ENCODE measurements at regions not wholly inside any gene's neighbourhood (a gene's known extent, or its start where the extent isn't known, plus 50 kb on each side); places are given as distances from the start of the nearest gene placed in this dataset.

DNA sequence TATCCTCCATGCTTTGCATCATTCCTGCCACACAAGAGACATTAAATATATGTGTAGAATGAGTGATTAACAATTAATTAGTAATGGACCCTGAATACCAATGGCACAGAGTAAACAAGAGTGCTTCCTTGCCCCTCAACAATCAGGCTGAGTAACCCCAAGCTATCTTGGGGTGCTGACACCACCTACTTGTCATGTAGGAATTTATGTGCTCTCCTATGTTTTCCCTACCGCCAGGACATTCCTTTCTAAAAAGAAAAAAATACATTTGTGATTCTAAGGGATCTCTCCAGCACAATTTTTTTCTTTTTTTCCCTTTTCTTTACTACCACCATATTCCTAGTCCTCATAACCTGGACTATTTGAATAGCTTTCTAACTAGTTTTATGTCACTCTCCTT is 449.1 kb downstream of the MFSD1 start:
- DNase-seq = no peak
- Histone ChIP-seq H3K79me2 (ENCODE audit: low read length) (no peaks in the 10 kb centered on the region), H4K20me1 (ENCODE audit: insufficient read depth, low read length) (no peaks in the 10 kb centered on the region), H3K4me3 (ENCODE audit: low read length) (no peak overlapping the region), H3K9me3 (replicated peaks; ENCODE audit: insufficient read depth, low read length) (no peaks in the 10 kb centered on the region), H3K27ac (ENCODE audit: low read length) (no peak overlapping the region), H3K27me3 (replicated peaks; ENCODE audit: insufficient read depth, low read length) (no peaks in the 10 kb centered on the region), H3K9ac (ENCODE audit: low read length) (no peak overlapping the region), H2AFZ (ENCODE audit: low read length) (no peak overlapping the region), H3F3A (ENCODE audit: insufficient read depth, low read length) (no peaks in the 10 kb centered on the region), H3K4me2 (ENCODE audit: low read depth, low read length) (no peak overlapping the region), H3K4me1 (ENCODE audit: low read length) (no peaks in the 10 kb centered on the region), H3K36me3 (replicated peaks; ENCODE audit: insufficient read depth, low read length) (no peaks in the 10 kb centered on the region), H3K9me2 (replicated peaks; ENCODE audit: insufficient read depth, low read length) (no peaks in the 10 kb centered on the region)
- TF ChIP-seq EZH2 (optimal IDR thresholded peaks at IDR 0.05; ENCODE audit: low read depth, low read length) = no peak
- TF ChIP-seq, protein P1, sequence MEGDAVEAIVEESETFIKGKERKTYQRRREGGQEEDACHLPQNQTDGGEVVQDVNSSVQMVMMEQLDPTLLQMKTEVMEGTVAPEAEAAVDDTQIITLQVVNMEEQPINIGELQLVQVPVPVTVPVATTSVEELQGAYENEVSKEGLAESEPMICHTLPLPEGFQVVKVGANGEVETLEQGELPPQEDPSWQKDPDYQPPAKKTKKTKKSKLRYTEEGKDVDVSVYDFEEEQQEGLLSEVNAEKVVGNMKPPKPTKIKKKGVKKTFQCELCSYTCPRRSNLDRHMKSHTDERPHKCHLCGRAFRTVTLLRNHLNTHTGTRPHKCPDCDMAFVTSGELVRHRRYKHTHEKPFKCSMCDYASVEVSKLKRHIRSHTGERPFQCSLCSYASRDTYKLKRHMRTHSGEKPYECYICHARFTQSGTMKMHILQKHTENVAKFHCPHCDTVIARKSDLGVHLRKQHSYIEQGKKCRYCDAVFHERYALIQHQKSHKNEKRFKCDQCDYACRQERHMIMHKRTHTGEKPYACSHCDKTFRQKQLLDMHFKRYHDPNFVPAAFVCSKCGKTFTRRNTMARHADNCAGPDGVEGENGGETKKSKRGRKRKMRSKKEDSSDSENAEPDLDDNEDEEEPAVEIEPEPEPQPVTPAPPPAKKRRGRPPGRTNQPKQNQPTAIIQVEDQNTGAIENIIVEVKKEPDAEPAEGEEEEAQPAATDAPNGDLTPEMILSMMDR (IDR thresholded peaks at IDR 0.05; ENCODE audit: low read length) = no peak
- TF ChIP-seq EZH2phosphoT487 (IDR thresholded peaks at IDR 0.05; ENCODE audit: low read length) = no peak

- Histone ChIP-seq H3K9me2 (replicated peaks; ENCODE audit: insufficient read depth, low read length) (no peaks in the 10 kb centered on the region), H3K79me2 (ENCODE audit: low read length) (no peaks in the 10 kb centered on the region), H3K27me3 (replicated peaks; ENCODE audit: insufficient read depth, low read length) (no peaks in the 10 kb centered on the region), H3K9me3 (replicated peaks; ENCODE audit: insufficient read depth, low read length) (no peaks in the 10 kb centered on the region), H3K27ac (ENCODE audit: low read length) (no peak overlapping the region), H3K4me1 (ENCODE audit: low read length) (no peaks in the 10 kb centered on the region), H3F3A (ENCODE audit: insufficient read depth, low read length) (no peaks in the 10 kb centered on the region), H2AFZ (ENCODE audit: low read length) (no peak overlapping the region), H3K4me2 (ENCODE audit: low read depth, low read length) (no peak overlapping the region), H4K20me1 (ENCODE audit: insufficient read depth, low read length) (no peaks in the 10 kb centered on the region), H3K9ac (ENCODE audit: low read length) (no peak overlapping the region), H3K4me3 (ENCODE audit: low read length) (no peak overlapping the region), H3K36me3 (replicated peaks; ENCODE audit: insufficient read depth, low read length) (no peaks in the 10 kb centered on the region)
- no peak for TF ChIP-seq EZH2phosphoT487 (IDR thresholded peaks at IDR 0.05; ENCODE audit: low read length)
- no peak for TF ChIP-seq EZH2 (optimal IDR thresholded peaks at IDR 0.05; ENCODE audit: low read depth, low read length)
- TF ChIP-seq, protein P1 (IDR thresholded peaks at IDR 0.05; ENCODE audit: low read length) = no peak
- DNase-seq = no peak
Measured at GRCh38 chr3:159252274-159252673, 450.4 kb downstream of the MFSD1 start.

DNA sequence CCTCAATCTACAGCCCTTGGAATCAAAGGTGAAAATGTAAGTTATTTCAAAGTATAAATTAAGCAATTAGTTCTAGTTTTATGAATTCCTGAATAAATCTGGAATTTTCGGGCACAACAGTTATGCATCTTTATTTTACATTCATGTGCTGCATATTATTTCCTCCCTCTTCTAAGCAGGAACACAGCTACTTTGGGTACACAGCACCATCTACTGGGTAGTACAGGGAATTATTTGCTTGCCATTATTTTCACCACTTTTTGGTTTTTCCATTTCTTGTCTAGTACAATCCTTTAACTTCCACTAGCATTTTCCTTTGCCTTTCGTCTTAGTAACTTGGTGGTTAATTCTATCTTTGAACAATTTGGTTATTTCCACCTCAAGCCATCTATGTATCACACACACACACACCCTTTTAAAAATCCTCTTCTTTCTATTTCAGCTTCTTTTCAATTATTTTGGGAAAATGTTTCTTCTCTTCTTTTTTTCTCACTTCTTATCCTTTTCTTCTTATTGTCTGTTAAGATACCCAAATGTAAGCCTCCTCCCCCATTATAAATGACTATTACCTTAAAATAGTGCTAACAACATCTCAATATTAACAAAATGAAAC is 451.0 kb downstream of the MFSD1 start:
- peak; percentile 80 for DNase-seq
- Histone ChIP-seq H3K4me1 (ENCODE audit: low read length) (no peaks in the 10 kb centered on the region), H4K20me1 (ENCODE audit: insufficient read depth, low read length) (no peaks in the 10 kb centered on the region), H3K79me2 (ENCODE audit: low read length) (no peaks in the 10 kb centered on the region), H3F3A (ENCODE audit: insufficient read depth, low read length) (no peaks in the 10 kb centered on the region), H2AFZ (ENCODE audit: low read length) (no peak overlapping the region), H3K4me3 (ENCODE audit: low read length) (no peak overlapping the region), H3K27ac (ENCODE audit: low read length) (no peak overlapping the region), H3K27me3 (replicated peaks; ENCODE audit: insufficient read depth, low read length) (no peaks in the 10 kb centered on the region), H3K9me3 (replicated peaks; ENCODE audit: insufficient read depth, low read length) (no peaks in the 10 kb centered on the region), H3K9ac (ENCODE audit: low read length) (no peak overlapping the region), H3K9me2 (replicated peaks; ENCODE audit: insufficient read depth, low read length) (no peaks in the 10 kb centered on the region), H3K4me2 (ENCODE audit: low read depth, low read length) (no peak overlapping the region), H3K36me3 (replicated peaks; ENCODE audit: insufficient read depth, low read length) (no peaks in the 10 kb centered on the region)
- TF ChIP-seq, protein P1 (IDR thresholded peaks at IDR 0.05; ENCODE audit: low read length) = peak; percentile 93
- no peak for TF ChIP-seq EZH2phosphoT487 (IDR thresholded peaks at IDR 0.05; ENCODE audit: low read length)

All from MM.1S (cell line).